HCT116 (cell line): ENCODE measurements at regions not wholly inside any gene's neighbourhood (a gene's known extent, or its start where the extent isn't known, plus 50 kb on each side); places are given as distances from the start of the nearest gene placed in this dataset.

Source experiments
- ATAC-seq: fragments of 200-7000 bp; cut with Tn5 transposase; 2 replicates; pipeline ENCODE4 v1.9.1; 2020; ENCODE audit warnings: mild to moderate bottlenecking, moderate library complexity
- BruUV-seq: library from RNA; stranded (reverse); fragments of 400-500 nt; replicated peaks from 2 replicates; lab custom pipeline; 2021; lab: Mats Ljungman, UMichigan
- CTCF ChIA-PET: fragments of 300-600 bp; sonication (Branson Sonifier 250); formaldehyde crosslinking; loops from one replicate; lab custom pipeline; 2021; ENCODE audit warnings: antibody characterized with exemption; lab: Charles Lee
- POLR2A ChIA-PET: fragments of 300-600, 350-600 bp; sonication (Branson Sonifier 250); formaldehyde crosslinking; loops from one replicate; lab custom pipeline; 2021; ENCODE audit warnings: antibody characterized with exemption; lab: Charles Lee
- RAD21 ChIA-PET, 2 experiments: fragments of 300-600 bp; sonication (Branson Sonifier 250); formaldehyde crosslinking; loops; one replicate each; lab custom pipeline; 2023; ENCODE audit warnings: low total read pairs in 2 of 2; ENCODE audit not compliant: uncharacterized antibody in 2 of 2, unreplicated experiment in 2 of 2, low non-redundant PET in 1 of 2; lab: Charles Lee
- DNase-seq: peaks from one replicate; pipeline ENCODE4 v3.0.0-alpha.2; 2010; ENCODE audit warnings: low read depth, low spot score
- H2AFZ ChIP-seq: fragments of 200-600 bp; shearing (Covaris generic), sonication (generic); 2 replicates; pipeline ENCODE4 v1.6.1; 2017; ENCODE audit warnings: low read depth, mixed run types, mixed read lengths, antibody characterized with exemption, low read length; ENCODE audit not compliant: poor library complexity, severe bottlenecking
- H3K27ac ChIP-seq: 2 replicates; pipeline ENCODE4 v1.5.1; 2012; ENCODE audit warnings: low read depth, low read length
- H3K27me3 ChIP-seq: fragments of 200-600 bp; sonication (generic); 2 replicates; pipeline ENCODE4 v1.6.1; 2016; ENCODE audit warnings: mixed run types, low read length, mixed read lengths; ENCODE audit not compliant: insufficient read depth
- H3K36me3 ChIP-seq, 2 experiments: fragments of 200-500 bp in 1 of 2; fragments of 200-600 bp in 1 of 2; sonication (Bioruptor generic) in 1 of 2; sonication (generic) in 1 of 2; 2 replicates each; pipeline versions ENCODE4 v1.5.1 to v1.6.1; 2014 to 2016; ENCODE audit warnings: low read length in 2 of 2, inconsistent platforms in 1 of 2, mixed read lengths in 1 of 2, mixed run types in 1 of 2; ENCODE audit not compliant: insufficient read depth in 2 of 2, control insufficient read depth in 1 of 2
- H3K4me1 ChIP-seq, 2 experiments: fragments of 200-600 bp in 1 of 2; sonication (generic) in 1 of 2; 2 replicates each; pipeline versions ENCODE4 v1.5.1 to v1.6.1; 2012 to 2017; ENCODE audit warnings: low read length in 2 of 2, inconsistent platforms in 1 of 2, mild to moderate bottlenecking in 1 of 2, mixed read lengths in 1 of 2, mixed run types in 1 of 2, moderate library complexity in 1 of 2; ENCODE audit not compliant: insufficient read depth in 2 of 2, control insufficient read depth in 1 of 2
- H3K4me2 ChIP-seq: fragments of 200-600 bp; sonication (generic); 2 replicates; pipeline ENCODE4 v1.6.1; 2017; ENCODE audit warnings: mixed run types, low read length, mixed read lengths
- H3K4me3 ChIP-seq, 2 experiments: fragments of 200-600 bp in 1 of 2; sonication (generic) in 1 of 2; replicated peaks in 1 of 2; 2 replicates each; pipeline ENCODE4 v1.5.1; 2011 to 2016; ENCODE audit warnings: low read length in 2 of 2, control low read depth in 1 of 2, low read depth in 1 of 2, mild to moderate bottlenecking in 1 of 2, mixed read lengths in 1 of 2, mixed run types in 1 of 2
- H3K79me2 ChIP-seq: fragments of 200-600 bp; sonication (generic); 2 replicates; pipeline ENCODE4 v1.6.1; 2017; ENCODE audit warnings: mild to moderate bottlenecking, mixed run types, low read length, moderate library complexity, mixed read lengths; ENCODE audit not compliant: insufficient read depth
- H3K9ac ChIP-seq: fragments of 200-600 bp; sonication (generic); 2 replicates; pipeline ENCODE4 v1.6.1; 2016; ENCODE audit warnings: low read length, mixed read lengths
- H3K9me2 ChIP-seq: fragments of 200-600 bp; sonication (generic), shearing (Covaris generic); 2 replicates; pipeline ENCODE4 v1.6.1; 2017; ENCODE audit warnings: mixed run types, mild to moderate bottlenecking, moderate library complexity; ENCODE audit not compliant: insufficient read depth
- H3K9me3 ChIP-seq, 2 experiments: fragments of 200-500 bp in 1 of 2; fragments of 200-600 bp in 1 of 2; sonication (Bioruptor generic) in 1 of 2; sonication (generic) in 1 of 2; 2 replicates each; pipeline ENCODE4 v1.6.1; 2014 to 2017; ENCODE audit warnings: low read length in 2 of 2, mixed read lengths in 2 of 2, inconsistent platforms in 1 of 2, low read depth in 1 of 2, mild to moderate bottlenecking in 1 of 2, mixed run types in 1 of 2, moderate library complexity in 1 of 2; ENCODE audit not compliant: control insufficient read depth in 1 of 2, insufficient read depth in 1 of 2
- H4K20me1 ChIP-seq: fragments of 200-600 bp; sonication (generic), shearing (Covaris generic); 2 replicates; pipeline ENCODE4 v1.6.1; 2017; ENCODE audit warnings: mixed run types, mild to moderate bottlenecking, moderate library complexity; ENCODE audit not compliant: insufficient read depth
- CBX3 ChIP-seq: IDR thresholded peaks from 2 replicates; pipeline ENCODE4 v1.6.1; 2012; ENCODE audit warnings: low read depth
- CEBPB ChIP-seq: IDR thresholded peaks from 2 replicates; pipeline ENCODE4 v1.6.1; 2012; ENCODE audit warnings: low read depth
- CTCF ChIP-seq, 3 experiments: fragments of 200-600 bp in 1 of 3; sonication (generic) in 1 of 3; IDR thresholded peaks in 2 of 3; conservative IDR thresholded peaks in 1 of 3; 2 replicates each; pipeline ENCODE4 v1.5.1; 2012 to 2017; ENCODE audit warnings: low read depth in 2 of 3, low read length in 2 of 3, antibody characterized with exemption in 1 of 3, borderline replicate concordance in 1 of 3, control low read depth in 1 of 3, mild to moderate bottlenecking in 1 of 3, mixed read lengths in 1 of 3, mixed run types in 1 of 3, moderate library complexity in 1 of 3; ENCODE audit not compliant: insufficient read depth in 1 of 3
- EGR1 ChIP-seq: IDR thresholded peaks from 2 replicates; pipeline ENCODE4 v1.6.1; 2012; ENCODE audit warnings: low read depth
- EZH2 ChIP-seq: fragments of 200-600 bp; sonication (generic); IDR thresholded peaks from 2 replicates; pipeline ENCODE4 v1.6.1; 2017; ENCODE audit warnings: antibody characterized with exemption, mixed run types
- JUND ChIP-seq: IDR thresholded peaks from 2 replicates; pipeline ENCODE4 v1.6.1; 2012
- POLR2A ChIP-seq: IDR thresholded peaks from 2 replicates; pipeline ENCODE4 v1.7.0; 2011; ENCODE audit warnings: borderline replicate concordance; ENCODE audit not compliant: insufficient read depth, insufficient read length; ENCODE audit errors: extremely low read depth
- RAD21 ChIP-seq: IDR thresholded peaks from 2 replicates; pipeline ENCODE4 v1.6.1; 2012; ENCODE audit warnings: low read depth, mild to moderate bottlenecking
- SIN3A ChIP-seq: IDR thresholded peaks from 2 replicates; pipeline ENCODE4 v1.6.1; 2012; ENCODE audit warnings: low read depth
- TCF7L2 ChIP-seq: IDR thresholded peaks from 2 replicates; pipeline ENCODE4 v1.7.0; 2011; ENCODE audit warnings: borderline replicate concordance, inconsistent platforms; ENCODE audit not compliant: insufficient read depth, insufficient read length; ENCODE audit errors: extremely low read depth
- ZNF274 ChIP-seq: fragments of 200-500 bp; sonication (Bioruptor generic); IDR thresholded peaks from 2 replicates; pipeline ENCODE4 v1.6.1; 2014; ENCODE audit warnings: mild to moderate bottlenecking, low read depth, low read length, inconsistent platforms
- intact Hi-C: fragments of 100-400 bp; cut with micrococcal nuclease; formaldehyde crosslinking; loops from 2 replicates; pipeline ENCODE4 v1.10.0; 2022
- TF ChIP-seq, protein P1 (sequence below): IDR thresholded peaks from 2 replicates; pipeline ENCODE4 v1.6.1; 2012

GRCh38 chr2:225864394-225864793 is 464.9 kb downstream of the NYAP2 start:
- no peaks in the 10 kb centered on the region; a peak in 1 of 4 replicates for H3K36me3 ChIP-seq
- H3K27ac ChIP-seq = no peak overlapping the region
- H3K4me1 ChIP-seq = no peaks in the 10 kb centered on the region
- H3K79me2 ChIP-seq = no peaks in the 10 kb centered on the region
- ChIA-PET CTCF (no interaction called here), RAD21 (no interaction called here), POLR2A (no interaction called here)
- H4K20me1 ChIP-seq = no peaks in the 10 kb centered on the region
- no peak overlapping the region for H3K9ac ChIP-seq
- H2AFZ ChIP-seq = no peak overlapping the region
- H3K4me2 ChIP-seq = no peak overlapping the region
- H3K4me3 ChIP-seq = no peak overlapping the region
- H3K9me3 ChIP-seq = no peaks in the 10 kb centered on the region
- intact Hi-C loops = no loop called here
- DNase-seq (no peak), ATAC-seq (no peak)
- no peak for TF ChIP-seq ZNF274
- TF ChIP-seq, protein P1, sequence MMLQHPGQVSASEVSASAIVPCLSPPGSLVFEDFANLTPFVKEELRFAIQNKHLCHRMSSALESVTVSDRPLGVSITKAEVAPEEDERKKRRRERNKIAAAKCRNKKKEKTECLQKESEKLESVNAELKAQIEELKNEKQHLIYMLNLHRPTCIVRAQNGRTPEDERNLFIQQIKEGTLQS = no peak
- TF ChIP-seq EZH2 = no peak
- no peak for TF ChIP-seq JUND
- no peak for TF ChIP-seq CEBPB
- TF ChIP-seq EGR1 = no peak
- no peak for TF ChIP-seq CBX3
- TF ChIP-seq RAD21 = no peak
- TF ChIP-seq CTCF (IDR thresholded peaks at IDR 0.05 in 2 of 3, conservative IDR thresholded peaks at IDR 0.05 in 1 of 3; ENCODE audit: borderline replicate concordance in 1 of 3, insufficient read depth in 1 of 3, low read depth in 2 of 3, low read length in 2 of 3) = no peak
- TF ChIP-seq SIN3A = no peak
- TF ChIP-seq TCF7L2 = no peak
- TF ChIP-seq POLR2A = no peak
- H3K9me2 ChIP-seq = no peaks in the 10 kb centered on the region
- BruUV-seq = no TSS peak
- no peaks in the 10 kb centered on the region for H3K27me3 ChIP-seq
